GM12892 (cell line): ENCODE measurements at regions not wholly inside any gene's neighbourhood (a gene's known extent, or its start where the extent isn't known, plus 50 kb on each side); places are given as distances from the start of the nearest gene placed in this dataset.

Experiments used
- POLR2A ChIP-seq: IDR thresholded peaks from 2 replicates; pipeline ENCODE4 v1.6.1; 2011; ENCODE audit warnings: low read depth, low read length, control low read depth
- POLR2AphosphoS5 ChIP-seq: IDR thresholded peaks from 2 replicates; pipeline ENCODE4 v1.6.1; 2011; ENCODE audit warnings: low read depth, low read length, control low read depth
- TAF1 ChIP-seq: IDR thresholded peaks from 2 replicates; pipeline ENCODE4 v1.6.1; 2011; ENCODE audit warnings: low read depth, mild to moderate bottlenecking, control low read depth, low read length, borderline replicate concordance

DNA sequence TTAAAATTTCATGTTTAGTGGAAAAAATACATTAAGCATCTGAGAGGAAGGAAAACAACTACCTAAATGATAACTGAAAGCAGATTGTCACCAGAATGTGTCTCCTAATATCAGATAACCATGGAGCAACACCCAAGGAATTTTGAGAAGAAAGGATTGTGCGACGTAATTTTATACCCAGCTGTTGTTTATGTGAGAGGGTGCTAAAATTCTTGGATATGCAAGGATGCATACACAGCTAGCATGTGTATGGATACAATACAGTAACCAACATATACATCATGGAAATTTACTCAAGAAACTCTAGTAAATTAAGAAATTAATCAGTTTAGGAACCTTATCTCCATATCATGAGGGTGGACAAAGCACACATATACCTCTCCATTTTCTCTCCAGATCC, 290.9 kb downstream of the HS3ST3A1 start:
- no peak for TF ChIP-seq POLR2A
- TF ChIP-seq TAF1 = no peak
- no peak for TF ChIP-seq POLR2AphosphoS5
